Hepatocyte (in vitro differentiated cells): ENCODE measurements at regions not wholly inside any gene's neighbourhood (a gene's known extent, or its start where the extent isn't known, plus 50 kb on each side); places are given as distances from the start of the nearest gene placed in this dataset.
"Not testable (repeated sequence)": the region's sequence is repeated elsewhere in the genome, so short reads cannot be mapped to it uniquely, and the experiment has no call there.

Experiments used
- DNase-seq: peaks from one replicate; pipeline ENCODE4 v3.0.0-alpha.2; 2016; ENCODE audit warnings: low spot score
- H2AFZ ChIP-seq: fragments of 200-600 bp; sonication (generic); 2 replicates; pipeline ENCODE4 v1.6.0; 2016; ENCODE audit warnings: antibody characterized with exemption, mild to moderate bottlenecking
- H3K27ac ChIP-seq: fragments of 200-600 bp; sonication (generic); 2 replicates; pipeline ENCODE4 v1.5.1; 2016; ENCODE audit warnings: mild to moderate bottlenecking
- H3K27me3 ChIP-seq: fragments of 200-600 bp; sonication (generic); 2 replicates; pipeline ENCODE4 v1.6.1; 2016
- H3K36me3 ChIP-seq: fragments of 200-600 bp; sonication (generic); replicated peaks from 2 replicates; pipeline ENCODE4 v1.5.1; 2016; ENCODE audit warnings: low read depth; ENCODE audit not compliant: insufficient read depth
- H3K4me1 ChIP-seq: fragments of 200-600 bp; sonication (generic); 2 replicates; pipeline ENCODE4 v1.5.1; 2016; ENCODE audit warnings: mild to moderate bottlenecking, moderate library complexity; ENCODE audit not compliant: insufficient read depth
- H3K4me2 ChIP-seq: fragments of 200-600 bp; sonication (generic); 2 replicates; pipeline ENCODE4 v1.6.0; 2016
- H3K4me3 ChIP-seq: fragments of 200-600 bp; sonication (generic); 2 replicates; pipeline ENCODE4 v1.5.1; 2016; ENCODE audit warnings: mild to moderate bottlenecking
- H3K79me2 ChIP-seq: fragments of 200-600 bp; sonication (generic); 2 replicates; pipeline ENCODE4 v1.6.0; 2017; ENCODE audit warnings: mild to moderate bottlenecking
- H3K9me2 ChIP-seq: fragments of 200-600 bp; sonication (generic); replicated peaks from 2 replicates; pipeline ENCODE4 v1.6.0; 2017; ENCODE audit warnings: mild to moderate bottlenecking; ENCODE audit not compliant: insufficient read depth
- H3K9me3 ChIP-seq: fragments of 200-600 bp; sonication (generic); 2 replicates; pipeline ENCODE4 v1.5.1; 2016; ENCODE audit warnings: low read depth, mild to moderate bottlenecking
- H4K20me1 ChIP-seq: fragments of 200-600 bp; sonication (generic); 2 replicates; pipeline ENCODE4 v1.6.0; 2016; ENCODE audit warnings: mild to moderate bottlenecking; ENCODE audit not compliant: insufficient read depth, poor library complexity, severe bottlenecking
- CTCF ChIP-seq: fragments of 200-600 bp; sonication (generic); IDR thresholded peaks from 2 replicates; pipeline ENCODE4 v1.5.1; 2016; ENCODE audit warnings: antibody characterized with exemption, mild to moderate bottlenecking; ENCODE audit not compliant: poor library complexity
- EZH2 ChIP-seq: fragments of 200-600 bp; sonication (generic); IDR thresholded peaks from 2 replicates; pipeline ENCODE4 v1.6.1; 2016; ENCODE audit warnings: antibody characterized with exemption, mild to moderate bottlenecking, borderline replicate concordance
- EZH2phosphoT487 ChIP-seq: fragments of 200-600 bp; sonication (generic); IDR thresholded peaks from one replicate; pipeline ENCODE4 v1.6.1; 2018; ENCODE audit warnings: antibody characterized with exemption, mild to moderate bottlenecking, low read depth, moderate library complexity; ENCODE audit not compliant: unreplicated experiment, severe bottlenecking
- WGBS: methylation state at CpG from one replicate; pipeline ENCODE4 v1.1.6; 2016; ENCODE audit warnings: low lambda C conversion rate; ENCODE audit errors: missing lambda C conversion rate; 5-methylcytosine and 5-hydroxymethylcytosine counted together

GRCh38 chr4:149045731-149046130 is 603.5 kb upstream of the NR3C2 start:
- Histone ChIP-seq H3K4me2 (no peak overlapping the region), H3K27ac (no peak overlapping the region), H3K4me1 (no peaks in the 10 kb centered on the region), H3K27me3 (no peaks in the 10 kb centered on the region), H3K4me3 (no peak overlapping the region), H3K9me2 (no peaks in the 10 kb centered on the region), H4K20me1 (no peaks in the 10 kb centered on the region), H2AFZ (no peak overlapping the region), H3K36me3 (no peaks in the 10 kb centered on the region), H3K79me2 (no peaks in the 10 kb centered on the region), H3K9me3 (no peaks in the 10 kb centered on the region)
- 75% methylated on average over 3 of the region's 3 CpGs for WGBS
- TF ChIP-seq EZH2 (no peak), EZH2phosphoT487 (no peak), CTCF (no peak)
- DNase-seq, result no peak

DNA sequence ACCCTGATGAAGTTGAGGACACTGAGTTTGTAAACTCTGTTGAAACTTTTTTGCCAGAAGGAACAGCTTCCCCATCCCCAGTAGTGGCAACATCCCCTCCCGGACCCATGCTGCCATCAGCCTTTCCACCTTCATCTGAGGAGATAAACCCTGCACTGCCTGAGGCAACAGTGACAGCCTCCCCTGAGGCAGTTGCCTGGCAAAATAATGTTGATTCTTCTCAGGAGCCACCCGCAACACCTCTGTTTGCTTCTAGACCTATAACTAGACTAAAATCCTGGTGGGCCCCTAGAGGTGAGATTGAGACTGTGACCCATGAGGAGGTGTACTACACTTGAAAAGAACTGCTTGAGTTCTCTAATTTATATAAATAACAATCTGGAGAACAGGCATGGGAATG is 597.6 kb upstream of the NR3C2 start:
- not testable (repeated sequence) for H3K79me2 ChIP-seq, H3K9me2 ChIP-seq, H3K27ac ChIP-seq, H3K36me3 ChIP-seq, H4K20me1 ChIP-seq, H3K4me2 ChIP-seq, H3K27me3 ChIP-seq, H2AFZ ChIP-seq, H3K4me1 ChIP-seq, H3K9me3 ChIP-seq, H3K4me3 ChIP-seq, DNase-seq
- WGBS, result 97% methylated on average over 2 of the region's 2 CpGs

DNA sequence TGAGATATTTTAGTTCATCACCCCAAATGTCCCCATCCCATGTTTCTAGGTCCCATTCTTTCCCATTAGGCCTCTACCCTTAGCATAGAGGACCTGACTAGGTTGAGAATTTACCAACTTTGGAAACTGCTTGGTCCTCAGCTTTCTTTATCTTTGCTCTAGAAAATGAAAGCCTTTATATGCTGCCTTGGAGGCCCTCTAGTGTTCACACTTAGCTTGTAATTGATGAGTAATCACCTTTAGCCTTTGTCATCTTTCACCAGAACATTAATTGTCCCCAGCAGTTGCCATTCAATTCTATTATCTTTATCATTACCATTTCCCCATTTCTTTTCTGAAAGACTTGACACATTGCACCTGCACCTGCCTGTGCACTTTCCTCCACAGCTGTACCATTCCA is 589.2 kb upstream of the NR3C2 start:
- Histone ChIP-seq H3K79me2 (no peaks in the 10 kb centered on the region), H3K36me3 (no peaks in the 10 kb centered on the region), H3K4me2 (no peak overlapping the region), H3K9me3 (no peaks in the 10 kb centered on the region), H3K4me3 (no peak overlapping the region), H2AFZ (no peak overlapping the region), H3K9me2 (no peaks in the 10 kb centered on the region), H3K27me3 (no peaks in the 10 kb centered on the region), H3K27ac (no peak overlapping the region), H4K20me1 (no peaks in the 10 kb centered on the region), H3K4me1 (no peaks in the 10 kb centered on the region)
- no peak for TF ChIP-seq EZH2
- TF ChIP-seq CTCF, result peak; percentile 51
- peak; percentile 52 for DNase-seq

GRCh38 chr4:149029056-149029651 is 586.9 kb upstream of the NR3C2 start:
- TF ChIP-seq EZH2 (no peak), EZH2phosphoT487 (no peak)
- no peak overlapping the region for H3K4me3 ChIP-seq
- H3K27ac ChIP-seq, result no peak overlapping the region
- H3K36me3 ChIP-seq, result no peaks in the 10 kb centered on the region
- no peaks in the 10 kb centered on the region for H3K79me2 ChIP-seq
- H3K4me1 ChIP-seq, result no peaks in the 10 kb centered on the region
- peak; percentile 41 for DNase-seq
- no peaks in the 10 kb centered on the region for H3K9me3 ChIP-seq
- WGBS, result 77% methylated on average over 4 of the region's 4 CpGs
- no peak overlapping the region for H2AFZ ChIP-seq
- no peak overlapping the region for H3K4me2 ChIP-seq
- H4K20me1 ChIP-seq, result no peaks in the 10 kb centered on the region
- no peaks in the 10 kb centered on the region for H3K27me3 ChIP-seq
- H3K9me2 ChIP-seq, result no peaks in the 10 kb centered on the region

DNA sequence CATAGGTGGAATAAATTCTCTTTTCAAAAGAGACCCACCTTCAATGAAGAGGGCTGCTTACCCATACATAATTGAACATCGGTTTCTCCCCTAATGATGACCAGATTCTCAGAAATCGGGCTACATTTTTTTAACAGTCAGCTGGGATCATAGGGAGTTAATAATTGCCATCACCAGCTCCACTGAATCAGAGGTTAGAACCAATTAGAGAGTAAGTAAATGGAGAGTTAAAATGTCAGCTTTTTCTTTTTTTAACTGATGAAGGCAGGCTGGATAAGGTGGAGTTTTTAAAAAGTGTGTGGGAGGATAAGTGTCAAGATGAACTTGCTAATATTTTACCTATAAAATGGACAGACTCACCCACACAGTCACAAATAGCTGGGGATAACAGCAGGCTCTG is 584.5 kb upstream of the NR3C2 start:
- H3K27ac ChIP-seq, result no peak overlapping the region
- H3K4me2 ChIP-seq, result no peak overlapping the region
- H3K4me1 ChIP-seq, result no peaks in the 10 kb centered on the region
- H3K9me3 ChIP-seq, result no peaks in the 10 kb centered on the region
- DNase-seq, result no peak
- H3K9me2 ChIP-seq, result no peaks in the 10 kb centered on the region
- no peaks in the 10 kb centered on the region for H3K36me3 ChIP-seq
- H3K79me2 ChIP-seq, result no peaks in the 10 kb centered on the region
- H2AFZ ChIP-seq, result no peak overlapping the region
- no peaks in the 10 kb centered on the region for H3K27me3 ChIP-seq
- 91% methylated on average over 2 of the region's 2 CpGs for WGBS
- H4K20me1 ChIP-seq, result no peaks in the 10 kb centered on the region
- H3K4me3 ChIP-seq, result no peak overlapping the region
- TF ChIP-seq EZH2 (no peak), CTCF (no peak), EZH2phosphoT487 (no peak)
